Gastrocnemius medialis (tissue), 4 donors: ENCODE measurements at regions not wholly inside any gene's neighbourhood (a gene's known extent, or its start where the extent isn't known, plus 50 kb on each side); places are given as distances from the start of the nearest gene placed in this dataset.

Experiments
- ATAC-seq, 2 donors: fragments of 150-250 bp; one replicate each; pipeline ENCODE4 v1.9.1; 2016
- DNase-seq, 2 donors: peaks; one replicate each; pipeline ENCODE4 v3.0.0-alpha.2; 2019
- H3K27ac ChIP-seq, 4 donors: fragments of 200-600 bp; sonication (generic); 1 replicate in 1 of 4; 2 replicates in 3 of 4; pipeline ENCODE4 v1.5.1; 2016 to 2018; ENCODE audit warnings: mild to moderate bottlenecking in 2 of 4, moderate library complexity in 1 of 4
- H3K27me3 ChIP-seq, 3 donors: fragments of 200-600 bp; sonication (generic) in 2 of 3; 1 replicate in 1 of 3; 2 replicates in 2 of 3; pipeline versions ENCODE4 v1.5.1 to v1.6.0; 2016 to 2019; ENCODE audit warnings: mild to moderate bottlenecking in 1 of 3, moderate library complexity in 1 of 3
- H3K36me3 ChIP-seq, 2 donors: fragments of 200-600 bp; sonication (generic) in 1 of 2; one replicate each; pipeline ENCODE4 v1.5.1; 2017 to 2018
- H3K4me1 ChIP-seq, 2 donors: fragments of 200-600 bp; sonication (generic) in 1 of 2; one replicate each; pipeline ENCODE4 v1.5.1; 2016 to 2017; ENCODE audit warnings: mild to moderate bottlenecking in 2 of 2
- H3K4me3 ChIP-seq, 4 donors: fragments of 200-600 bp; sonication (generic) in 3 of 4; 1 replicate in 1 of 4; 2 replicates in 3 of 4; pipeline ENCODE4 v1.5.1; 2016 to 2019; ENCODE audit warnings: mild to moderate bottlenecking in 2 of 4
- H3K9me3 ChIP-seq, 3 donors: fragments of 200-600 bp; sonication (generic) in 2 of 3; 1 replicate in 1 of 3; 2 replicates in 2 of 3; pipeline ENCODE4 v1.5.1; 2016 to 2019
- CTCF ChIP-seq, 5 experiments: fragments of 450-650 bp in 3 of 5; fragments of 200-600 bp in 2 of 5; sonication (generic) in 2 of 5; IDR thresholded peaks in 4 of 5; conservative IDR thresholded peaks in 1 of 5; 1 replicate in 4 of 5; 2 replicates in 1 of 5; pipeline ENCODE4 v1.5.1; 2016 to 2019; ENCODE audit warnings: antibody characterized with exemption in 5 of 5, mild to moderate bottlenecking in 3 of 5, moderate library complexity in 3 of 5
- POLR2A ChIP-seq, 2 donors: fragments of 450-650 bp; IDR thresholded peaks; one replicate each; pipeline ENCODE4 v1.6.1; 2017; ENCODE audit warnings: antibody characterized with exemption in 2 of 2, mild to moderate bottlenecking in 2 of 2, moderate library complexity in 2 of 2
- in situ Hi-C, 4 donors: fragments of 200-750 bp; cut with MboI; loops; one replicate each; pipeline versions ENCODE4 v1.15.0 to v1.8.0; 2017; ENCODE audit warnings: low sequenced_read_pairs in 4 of 4
- intact Hi-C: fragments of 100-400 bp; cut with DNase I; formaldehyde crosslinking; loops from one replicate; pipeline ENCODE4 v1.15.1; 2023; ENCODE audit warnings: low total_unique reads

- DNase-seq (no peak), ATAC-seq (no peak)
- Histone ChIP-seq H3K27me3 (no peaks in the 10 kb centered on the region), H3K27ac (no peak overlapping the region), H3K36me3 (no peaks in the 10 kb centered on the region), H3K4me3 (no peak overlapping the region), H3K4me1 (no peaks in the 10 kb centered on the region), H3K9me3 (no peaks in the 10 kb centered on the region)
- in situ Hi-C loops (no loop called here), intact Hi-C loops (no loop called here)
- TF ChIP-seq CTCF (IDR thresholded peaks at IDR 0.05 in 4 of 5, conservative IDR thresholded peaks at IDR 0.05 in 1 of 5) (no peak), POLR2A (IDR thresholded peaks at IDR 0.05) (no peak)
Observed at GRCh38 chr11:131154351-131154750, 216.1 kb upstream of the NTM start.

GRCh38 chr11:131157678-131158077 is 212.7 kb upstream of the NTM start:
- no peaks in the 10 kb centered on the region for H3K9me3 ChIP-seq
- intact Hi-C loops (no loop called here), in situ Hi-C loops (no loop called here)
- H3K27me3 ChIP-seq: no peaks in the 10 kb centered on the region
- TF ChIP-seq POLR2A (IDR thresholded peaks at IDR 0.05) (no peak), CTCF (IDR thresholded peaks at IDR 0.05 in 4 of 5, conservative IDR thresholded peaks at IDR 0.05 in 1 of 5) (no peak)
- DNase-seq (no peak), ATAC-seq (no peak)
- no peaks in the 10 kb centered on the region for H3K4me1 ChIP-seq
- no peak overlapping the region for H3K4me3 ChIP-seq
- no peak overlapping the region for H3K27ac ChIP-seq
- H3K36me3 ChIP-seq: no peaks in the 10 kb centered on the region

- Histone ChIP-seq H3K27ac (no peak overlapping the region), H3K36me3 (no peaks in the 10 kb centered on the region), H3K4me1 (no peaks in the 10 kb centered on the region), H3K4me3 (no peak overlapping the region), H3K27me3 (no peaks in the 10 kb centered on the region), H3K9me3 (no peaks in the 10 kb centered on the region)
- ATAC-seq (no peak), DNase-seq (no peak)
- in situ Hi-C loops (no loop called here), intact Hi-C loops (no loop called here)
- TF ChIP-seq POLR2A (IDR thresholded peaks at IDR 0.05) (no peak), CTCF (IDR thresholded peaks at IDR 0.05 in 4 of 5, conservative IDR thresholded peaks at IDR 0.05 in 1 of 5) (no peak)
Observed at GRCh38 chr11:131160846-131161245, 209.6 kb upstream of the NTM start.

GRCh38 chr11:131163613-131164012 is 206.8 kb upstream of the NTM start:
- in situ Hi-C loops: no loop called here
- no peak for DNase-seq
- Histone ChIP-seq H3K36me3 (no peaks in the 10 kb centered on the region), H3K4me3 (no peak overlapping the region), H3K27me3 (no peaks in the 10 kb centered on the region), H3K9me3 (no peaks in the 10 kb centered on the region), H3K4me1 (no peaks in the 10 kb centered on the region), H3K27ac (no peak overlapping the region)
- intact Hi-C loops: no loop called here
- no peak for TF ChIP-seq CTCF (IDR thresholded peaks at IDR 0.05 in 4 of 5, conservative IDR thresholded peaks at IDR 0.05 in 1 of 5)
- no peak for TF ChIP-seq POLR2A (IDR thresholded peaks at IDR 0.05)
- no peak for ATAC-seq

GRCh38 chr11:131165036-131165435 is 205.4 kb upstream of the NTM start:
- H3K4me3 ChIP-seq: no peak overlapping the region
- H3K36me3 ChIP-seq: no peaks in the 10 kb centered on the region
- ATAC-seq: no peak
- H3K9me3 ChIP-seq: no peaks in the 10 kb centered on the region
- no peaks in the 10 kb centered on the region for H3K27me3 ChIP-seq
- in situ Hi-C loops (no loop called here), intact Hi-C loops (no loop called here)
- H3K27ac ChIP-seq: no peak overlapping the region
- H3K4me1 ChIP-seq: no peaks in the 10 kb centered on the region
- DNase-seq: no peak
- TF ChIP-seq POLR2A (IDR thresholded peaks at IDR 0.05) (no peak), CTCF (IDR thresholded peaks at IDR 0.05 in 4 of 5, conservative IDR thresholded peaks at IDR 0.05 in 1 of 5) (no peak)
